ENCODE measurements at regions not wholly inside any gene's neighbourhood (a gene's known extent, or its start where the extent isn't known, plus 50 kb on each side); places are given as distances from the start of the nearest gene placed in this dataset.
A peak's percentile ranks its signal among the peaks of the same experiment; 100 is the strongest.
"Not testable (repeated sequence)": the region's sequence is repeated elsewhere in the genome, so short reads cannot be mapped to it uniquely, and the experiment has no call there.

GRCh38 chr4:156419080-156419685 is 465.5 kb upstream of the CTSO start:
- ATAC-seq (no peak), DNase-seq (ENCODE audit: low spot score) (no peak)

- DNase-seq (ENCODE audit: low spot score) (no peak), ATAC-seq (no peak)
Measured at GRCh38 chr4:156414406-156414805, 460.7 kb upstream of the CTSO start.

GRCh38 chr4:156413239-156414135 is 459.8 kb upstream of the CTSO start:
- ATAC-seq, result no peak
- no peak for DNase-seq (ENCODE audit: low spot score)

- DNase-seq (ENCODE audit: low spot score) (no peak), ATAC-seq (no peak)
Measured at GRCh38 chr4:156411531-156411930, 457.9 kb upstream of the CTSO start.

- ATAC-seq, result no peak
- DNase-seq (ENCODE audit: low spot score), result no peak
Measured at GRCh38 chr4:156408749-156409148, 455.1 kb upstream of the CTSO start.

GRCh38 chr4:156401371-156401770 is 447.7 kb upstream of the CTSO start:
- no peak for DNase-seq (ENCODE audit: low spot score)

GRCh38 chr4:156396534-156396933 is 442.9 kb upstream of the CTSO start:
- no peak for DNase-seq (ENCODE audit: low spot score)
- ATAC-seq, result no peak

More at GRCh38 chr4:156401371-156401770, 447.7 kb upstream of the CTSO start:
- no peak for ATAC-seq

- DNase-seq (ENCODE audit: low spot score), result no peak
- ATAC-seq, result no peak
Measured at GRCh38 chr4:156391325-156391653, 437.6 kb upstream of the CTSO start.

- ATAC-seq, result no peak
- DNase-seq (ENCODE audit: low spot score), result no peak
Measured at GRCh38 chr4:156390599-156391324, 437.1 kb upstream of the CTSO start.

GRCh38 chr4:156388826-156389225 is 435.2 kb upstream of the CTSO start:
- ATAC-seq (no peak), DNase-seq (ENCODE audit: low spot score) (no peak)

GRCh38 chr4:156378033-156378665 is 424.5 kb upstream of the CTSO start:
- ATAC-seq (peak; percentile 44), DNase-seq (ENCODE audit: low spot score) (no peak)

- ATAC-seq, result no peak
- DNase-seq (ENCODE audit: low spot score), result no peak
Measured at GRCh38 chr4:156377036-156377710, 423.5 kb upstream of the CTSO start.

GRCh38 chr4:156374894-156375293 is 421.2 kb upstream of the CTSO start:
- ATAC-seq, result no peak
- DNase-seq (ENCODE audit: low spot score), result no peak

GRCh38 chr4:156374069-156374468 is 420.4 kb upstream of the CTSO start:
- ATAC-seq (no peak), DNase-seq (ENCODE audit: low spot score) (no peak)

- not testable (repeated sequence) for DNase-seq (ENCODE audit: low spot score); ATAC-seq
Measured at GRCh38 chr4:156367502-156367901, 413.8 kb upstream of the CTSO start.

GRCh38 chr4:156362581-156362980 is 408.9 kb upstream of the CTSO start:
- ATAC-seq (no peak), DNase-seq (ENCODE audit: low spot score) (no peak)

- ATAC-seq (no peak), DNase-seq (ENCODE audit: low spot score) (no peak)
Measured at GRCh38 chr4:156347412-156348075, 393.9 kb upstream of the CTSO start.

GRCh38 chr4:156346959-156347385 is 393.3 kb upstream of the CTSO start:
- ATAC-seq (no peak), DNase-seq (ENCODE audit: low spot score) (no peak)

GRCh38 chr4:156344397-156344796 is 390.7 kb upstream of the CTSO start:
- DNase-seq (ENCODE audit: low spot score) (no peak), ATAC-seq (no peak)

- DNase-seq (ENCODE audit: low spot score), result no peak
- no peak for ATAC-seq
Measured at GRCh38 chr4:156336511-156336910, 382.8 kb upstream of the CTSO start.

Measured in left lobe of liver (tissue), 2 donors.